CD1c-positive myeloid dendritic cell (primary cell): ENCODE measurements at regions not wholly inside any gene's neighbourhood (a gene's known extent, or its start where the extent isn't known, plus 50 kb on each side); places are given as distances from the start of the nearest gene placed in this dataset.
A peak's percentile ranks its signal among the peaks of the same experiment; 100 is the strongest.
"Not testable (repeated sequence)": the region's sequence is repeated elsewhere in the genome, so short reads cannot be mapped to it uniquely, and the experiment has no call there.

Experiments used
- DNase-seq: peaks from one replicate; pipeline ENCODE4 v3.0.0-alpha.2; 2016; ENCODE audit errors: extremely low spot score

- DNase-seq, result no peak
These were observed 160.1 kb upstream of the DAP start for GRCh38 chr5:10921160-10921559.

- no peak for DNase-seq
These were observed 159.4 kb upstream of the DAP start for GRCh38 chr5:10920400-10920799.

- DNase-seq, result no peak
These were observed 153.9 kb upstream of the DAP start for GRCh38 chr5:10914741-10915480.

- peak; percentile 80 for DNase-seq
These were observed 152.8 kb upstream of the DAP start for GRCh38 chr5:10913841-10914240.

GRCh38 chr5:10913181-10913810, 152.3 kb upstream of the DAP start:
- no peak for DNase-seq

GRCh38 chr5:10912435-10912834, 151.4 kb upstream of the DAP start:
- no peak for DNase-seq

GRCh38 chr5:10910261-10910660, 149.2 kb upstream of the DAP start:
- no peak for DNase-seq

GRCh38 chr5:10904862-10905432, 143.9 kb upstream of the DAP start:
- DNase-seq, result no peak

- DNase-seq, result no peak
These were observed 142.9 kb upstream of the DAP start for GRCh38 chr5:10903786-10904560.

GRCh38 chr5:10902145-10902544, 141.1 kb upstream of the DAP start:
- DNase-seq, result no peak

GRCh38 chr5:10898514-10898913, 137.5 kb upstream of the DAP start:
- no peak for DNase-seq

GRCh38 chr5:10896016-10896415, 135.0 kb upstream of the DAP start:
- DNase-seq, result no peak

GRCh38 chr5:10894445-10895054, 133.5 kb upstream of the DAP start:
- no peak for DNase-seq

- no peak for DNase-seq
These were observed 131.8 kb upstream of the DAP start for GRCh38 chr5:10892911-10893215.

- no peak for DNase-seq
These were observed 131.3 kb upstream of the DAP start for GRCh38 chr5:10892147-10892910.

GRCh38 chr5:10891193-10891592, 130.2 kb upstream of the DAP start:
- DNase-seq, result no peak

- no peak for DNase-seq
These were observed 125.5 kb upstream of the DAP start for GRCh38 chr5:10886497-10886896.

GRCh38 chr5:10885026-10885425, 124.0 kb upstream of the DAP start:
- no peak for DNase-seq

GRCh38 chr5:10883945-10884344, 122.9 kb upstream of the DAP start:
- not testable (repeated sequence) for DNase-seq

GRCh38 chr5:10880934-10881333, 119.9 kb upstream of the DAP start:
- no peak for DNase-seq

- peak; percentile 29 for DNase-seq
These were observed 116.0 kb upstream of the DAP start for GRCh38 chr5:10876996-10877395.
